Right lobe of liver (tissue), 4 donors: ENCODE measurements at regions not wholly inside any gene's neighbourhood (a gene's known extent, or its start where the extent isn't known, plus 50 kb on each side); places are given as distances from the start of the nearest gene placed in this dataset.

Experiments
- POLR2A ChIP-seq: fragments of 450-650 bp; IDR thresholded peaks from one replicate; pipeline ENCODE4 v1.6.1; 2017; ENCODE audit warnings: antibody characterized with exemption, mild to moderate bottlenecking
- TF ChIP-seq, protein P1 (sequence below), 4 donors: fragments of 200-600 bp in 3 of 4; fragments of 450-650 bp in 1 of 4; IDR thresholded peaks; one replicate each; pipeline versions ENCODE4 v1.5.1 to v1.8.0; 2016 to 2022; ENCODE audit warnings: antibody characterized with exemption in 4 of 4, mild to moderate bottlenecking in 2 of 4
- donor health status: DM: no; HTN: no; CAD: no.
- donor health status: DM: no; HTN: no; CAD: no.
- donor health status: DM: no; HTN: yes; CAD: no.

- TF ChIP-seq, protein P1, sequence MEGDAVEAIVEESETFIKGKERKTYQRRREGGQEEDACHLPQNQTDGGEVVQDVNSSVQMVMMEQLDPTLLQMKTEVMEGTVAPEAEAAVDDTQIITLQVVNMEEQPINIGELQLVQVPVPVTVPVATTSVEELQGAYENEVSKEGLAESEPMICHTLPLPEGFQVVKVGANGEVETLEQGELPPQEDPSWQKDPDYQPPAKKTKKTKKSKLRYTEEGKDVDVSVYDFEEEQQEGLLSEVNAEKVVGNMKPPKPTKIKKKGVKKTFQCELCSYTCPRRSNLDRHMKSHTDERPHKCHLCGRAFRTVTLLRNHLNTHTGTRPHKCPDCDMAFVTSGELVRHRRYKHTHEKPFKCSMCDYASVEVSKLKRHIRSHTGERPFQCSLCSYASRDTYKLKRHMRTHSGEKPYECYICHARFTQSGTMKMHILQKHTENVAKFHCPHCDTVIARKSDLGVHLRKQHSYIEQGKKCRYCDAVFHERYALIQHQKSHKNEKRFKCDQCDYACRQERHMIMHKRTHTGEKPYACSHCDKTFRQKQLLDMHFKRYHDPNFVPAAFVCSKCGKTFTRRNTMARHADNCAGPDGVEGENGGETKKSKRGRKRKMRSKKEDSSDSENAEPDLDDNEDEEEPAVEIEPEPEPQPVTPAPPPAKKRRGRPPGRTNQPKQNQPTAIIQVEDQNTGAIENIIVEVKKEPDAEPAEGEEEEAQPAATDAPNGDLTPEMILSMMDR (IDR thresholded peaks at IDR 0.05): no peak
- TF ChIP-seq POLR2A: no peak
These were observed 289.0 kb downstream of the C1D start for GRCh38 chr2:67773851-67774250.
